ENCODE measurements at regions not wholly inside any gene's neighbourhood (a gene's known extent, or its start where the extent isn't known, plus 50 kb on each side); places are given as distances from the start of the nearest gene placed in this dataset.

- peak; percentile 49 for DNase-seq
Observed at GRCh38 chr5:73395256-73395655, 53.3 kb downstream of the FOXD1 start.

DNA sequence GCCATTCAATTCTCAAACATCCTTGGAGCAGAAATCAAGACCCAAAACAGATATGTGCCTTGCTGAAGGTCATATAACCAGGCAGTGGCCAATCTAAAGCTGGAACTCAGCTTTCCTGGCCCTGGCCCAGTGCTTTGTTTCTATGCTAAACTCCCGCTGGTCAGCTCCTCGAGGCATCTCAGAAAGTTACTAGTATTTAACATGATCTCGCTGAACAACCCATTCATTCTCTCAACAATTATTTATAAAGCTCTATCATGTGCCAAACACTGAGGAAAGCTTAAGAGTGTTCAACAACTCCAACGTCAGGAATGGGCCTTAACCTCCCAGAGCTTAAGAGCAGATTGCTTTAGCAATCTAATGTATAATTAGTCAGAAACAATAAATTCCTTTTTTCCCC lies 54.0 kb downstream of the FOXD1 start:
- DNase-seq = no peak

DNA sequence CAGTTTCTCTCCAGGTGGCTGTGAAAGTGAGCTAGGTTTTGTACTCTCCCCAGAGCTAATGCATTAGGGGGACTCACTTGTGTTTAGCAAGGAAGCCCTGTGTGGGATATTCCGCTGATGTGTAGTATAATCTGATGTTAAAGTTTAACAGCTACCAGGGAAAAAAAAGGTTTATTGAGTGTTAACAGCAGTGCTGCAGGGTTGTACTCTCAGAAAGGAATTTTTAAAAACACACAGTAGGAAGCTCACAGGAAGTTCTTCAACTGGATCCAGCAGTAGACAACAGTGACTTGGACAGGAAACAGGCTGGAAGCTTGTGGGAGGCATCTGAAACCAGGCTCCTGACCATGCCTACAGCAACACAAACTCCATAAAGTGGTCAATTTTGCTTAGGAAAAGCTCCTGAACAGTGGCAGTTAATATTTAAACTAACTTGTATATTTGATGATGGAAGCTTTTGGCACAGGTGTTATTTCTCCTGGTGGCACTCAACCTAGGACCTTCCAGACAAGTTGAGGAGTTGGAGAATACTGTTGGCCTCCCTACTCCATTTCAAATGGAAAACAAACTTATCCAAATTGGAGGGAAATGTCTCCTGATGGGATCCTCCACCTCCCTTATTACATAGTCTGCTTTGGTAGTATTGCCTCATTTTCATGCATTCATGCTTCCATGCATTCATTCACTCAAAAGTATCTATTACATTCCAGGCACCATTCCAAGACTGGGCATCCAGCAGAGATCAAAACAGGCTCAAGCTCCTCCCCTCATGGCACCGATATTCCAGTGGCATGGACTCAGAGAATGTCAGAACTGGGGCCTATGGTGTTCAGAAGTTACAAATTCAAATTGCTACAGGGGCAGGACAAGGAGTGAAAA lies 54.7 kb downstream of the FOXD1 start:
- peak; percentile 53 for DNase-seq

GRCh38 chr5:73392775-73393174 lies 55.8 kb downstream of the FOXD1 start:
- no peak for DNase-seq

- DNase-seq = peak; percentile 77
Observed at GRCh38 chr5:73391441-73391881, 57.1 kb downstream of the FOXD1 start.

GRCh38 chr5:73390972-73391371 lies 57.6 kb downstream of the FOXD1 start:
- no peak for DNase-seq

GRCh38 chr5:73388740-73389139 lies 59.8 kb downstream of the FOXD1 start:
- DNase-seq = no peak

GRCh38 chr5:73388306-73388684 lies 60.3 kb downstream of the FOXD1 start:
- no peak for DNase-seq

- no peak for DNase-seq
Observed at GRCh38 chr5:73387601-73388305, 60.8 kb downstream of the FOXD1 start.

DNA sequence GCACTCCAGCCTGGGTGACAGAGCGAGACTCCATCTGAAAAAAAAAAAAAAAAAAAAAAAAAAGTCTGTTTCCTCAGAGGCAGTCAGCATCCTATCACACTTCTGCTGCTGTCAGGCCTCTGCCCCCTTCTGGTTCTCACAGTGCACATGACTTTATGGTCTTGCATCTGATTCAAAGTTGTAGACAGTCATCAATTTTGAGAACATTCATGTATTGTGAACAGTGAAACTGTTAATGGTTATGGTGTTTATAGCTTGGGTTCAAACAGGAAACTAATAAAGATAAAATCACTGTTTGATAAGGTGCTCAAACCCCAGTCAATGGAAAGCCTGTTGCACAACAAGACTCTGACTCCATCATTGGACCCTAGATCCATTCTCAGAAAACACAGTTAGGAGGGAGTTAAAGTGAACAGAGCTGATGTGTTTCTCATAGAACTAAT lies 61.4 kb downstream of the FOXD1 start:
- DNase-seq = no peak

DNA sequence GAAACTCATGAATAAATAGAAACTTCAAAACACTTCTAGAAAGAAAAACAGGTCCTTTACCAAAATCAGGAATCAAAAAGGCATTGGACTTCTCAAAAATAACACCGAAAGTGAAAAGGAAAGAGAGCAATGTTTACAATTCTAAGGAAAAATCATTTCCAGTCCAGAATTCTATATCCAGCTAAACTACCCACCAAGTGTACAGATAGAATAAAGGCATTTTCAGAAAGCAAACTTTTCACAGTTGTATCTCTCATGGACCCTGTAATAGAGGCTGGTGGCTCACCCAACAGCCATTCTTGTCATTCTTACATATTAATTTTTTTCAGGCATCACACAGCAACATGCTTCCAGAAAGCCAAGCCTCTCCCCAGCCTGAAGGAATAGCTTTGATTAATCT lies 63.7 kb downstream of the FOXD1 start:
- DNase-seq = no peak

GRCh38 chr5:73382401-73382740 lies 66.2 kb downstream of the FOXD1 start:
- DNase-seq = no peak

DNA sequence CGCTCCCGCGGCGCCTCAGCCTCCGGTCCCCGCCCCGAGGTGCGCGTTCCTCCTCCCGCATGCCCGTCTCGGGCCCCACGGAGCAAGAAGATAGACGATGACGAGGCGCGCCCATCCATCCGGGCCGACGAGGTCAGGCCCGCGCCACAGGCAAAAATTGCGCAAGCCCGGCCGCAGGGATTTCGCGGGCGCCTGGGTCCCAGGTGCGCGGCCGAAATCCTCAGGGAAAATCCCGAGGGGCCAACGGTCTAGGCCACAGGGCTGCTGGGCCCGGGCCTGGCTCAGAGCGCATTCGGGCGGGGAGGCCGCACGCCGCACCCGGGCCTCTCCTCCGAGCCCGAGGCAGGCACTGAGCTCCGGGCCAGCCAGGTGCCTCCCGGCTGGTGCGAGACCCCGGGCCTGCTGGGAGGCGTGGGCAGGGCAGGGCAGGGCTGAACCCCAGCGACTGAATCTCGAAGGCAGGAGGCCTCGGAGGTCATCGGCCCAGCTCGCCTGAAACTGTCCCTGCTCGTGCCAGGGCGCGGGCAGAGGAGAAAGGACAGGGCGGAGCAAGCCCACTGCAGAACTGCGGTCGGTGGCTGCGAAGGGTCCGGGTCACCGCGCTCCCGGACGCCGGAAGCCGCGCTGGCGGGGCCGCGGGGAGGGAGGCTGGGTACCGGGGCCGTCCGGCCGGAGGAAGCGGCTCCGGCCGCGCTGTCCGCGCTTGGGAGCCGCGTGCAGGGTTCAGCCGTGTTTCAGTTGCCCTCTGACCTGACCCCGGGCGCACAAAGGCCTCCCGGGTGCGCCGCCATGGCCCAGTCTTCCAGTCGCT lies 66.8 kb downstream of the FOXD1 start:
- no peak for DNase-seq

DNA sequence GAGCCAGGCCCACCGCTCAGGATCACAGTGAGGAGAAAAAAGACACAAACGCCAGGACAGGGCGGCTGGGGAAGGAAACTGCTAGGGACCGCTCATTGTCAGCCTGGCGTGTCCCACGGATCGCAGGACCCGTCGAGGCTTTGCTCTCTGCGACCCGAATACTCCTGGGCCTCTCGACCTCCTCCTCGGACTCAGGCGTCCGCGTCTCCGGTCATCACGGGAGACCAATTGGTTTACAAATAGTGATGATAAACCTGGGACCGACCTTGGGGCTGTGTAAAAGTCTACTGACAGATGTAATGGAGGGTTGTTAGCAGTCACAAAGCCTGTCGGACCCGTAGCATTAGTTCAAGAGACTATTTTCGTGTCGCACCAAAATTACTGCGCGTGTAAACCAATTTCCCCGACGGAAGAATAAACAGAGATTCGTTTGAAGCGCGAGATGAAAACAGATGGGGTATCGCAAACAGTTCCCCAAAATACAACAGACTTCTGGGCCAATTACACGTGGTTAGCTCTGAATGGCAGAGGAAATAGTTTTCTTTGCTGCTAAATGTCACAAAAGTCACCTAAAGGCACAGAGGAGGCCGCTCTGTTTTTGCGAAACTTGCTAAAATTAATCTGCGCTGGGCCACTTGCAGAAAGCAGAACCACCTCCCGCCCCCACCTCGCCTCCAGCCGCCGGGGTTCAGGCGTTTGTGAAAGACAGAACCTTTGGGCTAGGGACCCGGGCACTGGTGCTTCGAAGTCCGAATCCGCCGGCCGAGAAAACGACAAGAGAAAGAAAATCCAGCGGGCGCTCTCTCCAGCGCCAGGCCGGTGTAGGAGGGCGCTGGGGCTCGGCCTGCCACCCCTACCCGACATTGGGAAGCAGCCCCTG lies 67.6 kb downstream of the FOXD1 start:
- no peak for DNase-seq

DNA sequence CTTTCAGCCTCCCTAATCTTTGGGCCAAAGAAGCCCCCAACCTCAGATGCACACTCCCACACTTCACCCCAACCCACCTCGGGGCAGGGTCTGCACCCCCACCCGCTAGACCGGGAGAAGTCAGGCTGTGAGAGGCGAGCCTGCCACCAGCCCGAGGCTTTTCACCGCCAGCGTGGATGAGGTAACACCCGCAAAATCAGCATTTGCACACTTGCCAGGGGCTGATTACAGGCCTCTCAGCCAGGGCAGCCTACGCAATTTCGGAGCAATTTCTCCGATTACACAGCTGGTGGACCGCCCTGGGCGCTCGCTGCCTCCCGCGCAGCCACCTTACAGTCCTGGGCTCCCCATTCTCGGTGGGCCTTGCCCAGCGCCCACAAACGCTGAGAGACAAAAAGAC lies 68.5 kb downstream of the FOXD1 start:
- DNase-seq = no peak

GRCh38 chr5:73379435-73379834 lies 69.1 kb downstream of the FOXD1 start:
- DNase-seq = no peak

GRCh38 chr5:73378765-73379164 lies 69.8 kb downstream of the FOXD1 start:
- DNase-seq = no peak

GRCh38 chr5:73378070-73378469 lies 70.5 kb downstream of the FOXD1 start:
- DNase-seq = no peak

DNA sequence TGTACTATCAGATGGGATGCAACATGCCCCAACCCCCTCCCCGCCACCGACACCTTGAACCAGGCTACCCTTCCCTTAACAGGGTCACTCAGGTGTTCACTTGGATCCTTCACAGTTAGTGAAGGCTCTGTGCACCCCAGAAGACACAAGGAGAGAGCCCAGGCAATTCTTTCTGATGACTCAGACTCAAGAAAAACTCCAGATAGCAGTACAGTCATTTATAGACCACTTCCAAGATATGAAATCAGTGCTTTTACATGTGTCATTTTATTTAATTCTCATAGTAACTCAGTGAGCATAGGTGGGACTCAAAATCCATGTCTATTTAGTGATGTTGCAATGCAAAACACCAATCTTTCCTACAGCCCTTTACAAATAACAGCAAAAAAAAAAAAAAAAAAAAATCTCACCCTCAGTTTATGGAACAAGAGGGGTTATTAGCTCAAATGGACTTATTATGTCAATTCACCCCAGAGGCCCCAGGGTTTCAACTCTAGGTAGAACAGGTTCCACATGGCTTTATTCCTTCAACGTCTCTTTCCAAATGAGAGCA lies 71.9 kb downstream of the FOXD1 start:
- DNase-seq = peak; percentile 87

GRCh38 chr5:73375949-73376348 lies 72.6 kb downstream of the FOXD1 start:
- DNase-seq = no peak

GRCh38 chr5:73375191-73375545 lies 73.4 kb downstream of the FOXD1 start:
- DNase-seq = peak; percentile 70
